T-cell (primary cell): ENCODE measurements at regions not wholly inside any gene's neighbourhood (a gene's known extent, or its start where the extent isn't known, plus 50 kb on each side); places are given as distances from the start of the nearest gene placed in this dataset.

Experiments used
- ATAC-seq, 4 experiments: fragments of 200-7000 bp in 3 of 4; fragments of 150-1000 bp in 1 of 4; cut with Tn5 transposase; replicated peaks in 1 of 4; 1 replicate in 3 of 4; 2 replicates in 1 of 4; pipeline ENCODE4 v1.10.0; 2021; ENCODE audit warnings: moderate library complexity in 3 of 4, mild to moderate bottlenecking in 2 of 4, moderate number of reproducible peaks in 1 of 4
- CTCF ChIA-PET, 2 donors: fragments of 300-600 bp; sonication (Branson Sonifier 250); formaldehyde crosslinking; loops; one replicate each; lab custom pipeline; 2022; ENCODE audit warnings: antibody characterized with exemption in 2 of 2; lab: Charles Lee
- POLR2A ChIA-PET, 2 donors: fragments of 300-600 bp; sonication (Branson Sonifier 250); formaldehyde crosslinking; loops; one replicate each; lab custom pipeline; 2022; ENCODE audit warnings: antibody characterized with exemption in 2 of 2; lab: Charles Lee
- DNase-seq, 35 experiments: peaks; one replicate each; pipeline versions ENCODE4 v3.0.0 to v3.0.0-alpha.2; 2013 to 2023
- H3K27ac ChIP-seq: one replicate; pipeline ENCODE4 v1.5.1; 2013; ENCODE audit warnings: low read length
- H3K27me3 ChIP-seq, 2 experiments: replicated peaks in 1 of 2; 1 replicate in 1 of 2; 2 replicates in 1 of 2; pipeline versions ENCODE4 v1.6.1 to v1.7.0; 2013; ENCODE audit warnings: low read length in 1 of 2, mixed read lengths in 1 of 2; ENCODE audit not compliant: control insufficient read depth in 2 of 2, insufficient read depth in 2 of 2; ENCODE audit errors: extremely low read depth in 1 of 2
- H3K36me3 ChIP-seq, 2 donors: 1 replicate in 1 of 2; 2 replicates in 1 of 2; pipeline versions ENCODE4 v1.6.1 to v1.7.0; 2013; ENCODE audit warnings: low read length in 1 of 2; ENCODE audit not compliant: control insufficient read depth in 2 of 2, insufficient read depth in 1 of 2; ENCODE audit errors: extremely low read depth in 1 of 2
- H3K4me1 ChIP-seq, 2 experiments: 1 replicate in 1 of 2; 2 replicates in 1 of 2; pipeline versions ENCODE4 v1.6.1 to v1.7.0; 2013; ENCODE audit warnings: low read length in 2 of 2, mixed read lengths in 1 of 2; ENCODE audit not compliant: insufficient read depth in 2 of 2, control insufficient read depth in 1 of 2; ENCODE audit errors: extremely low read depth in 1 of 2
- H3K4me3 ChIP-seq, 2 donors: 1 replicate in 1 of 2; 2 replicates in 1 of 2; pipeline versions ENCODE4 v1.5.1 to v1.7.0; 2013; ENCODE audit warnings: mild to moderate bottlenecking in 2 of 2, low read length in 1 of 2, moderate library complexity in 1 of 2; ENCODE audit not compliant: control insufficient read depth in 1 of 2; ENCODE audit errors: extremely low read depth in 1 of 2
- H3K9me3 ChIP-seq: 2 replicates; pipeline ENCODE4 v1.7.0; 2013
- H3K27ac Mint-ChIP-seq, 2 donors: one replicate each; pipeline ENCODE4 v1.8.0; 2020 to 2021; ENCODE audit warnings: mild to moderate bottlenecking in 2 of 2, mixed read lengths in 2 of 2
- H3K27me3 Mint-ChIP-seq, 2 donors: one replicate each; pipeline ENCODE4 v1.8.0; 2021 to 2022; ENCODE audit warnings: mixed read lengths in 2 of 2
- H3K36me3 Mint-ChIP-seq: one replicate; pipeline ENCODE4 v1.8.0; 2021; ENCODE audit warnings: mixed read lengths
- H3K4me1 Mint-ChIP-seq, 3 donors: one replicate each; pipeline ENCODE4 v1.8.0; 2020 to 2022; ENCODE audit warnings: mixed read lengths in 3 of 3, mild to moderate bottlenecking in 1 of 3
- H3K4me3 Mint-ChIP-seq, 3 donors: one replicate each; pipeline ENCODE4 v1.8.0; 2020 to 2022; ENCODE audit warnings: mild to moderate bottlenecking in 3 of 3, mixed read lengths in 3 of 3, moderate library complexity in 3 of 3
- H3K9me3 Mint-ChIP-seq, 3 donors: one replicate each; pipeline ENCODE4 v1.8.0; 2020 to 2022; ENCODE audit warnings: mixed read lengths in 3 of 3
- WGBS: methylation state at CpG from one replicate; pipeline ENCODE4 v1.1.5; 2013; ENCODE audit warnings: missing lambda C conversion rate; ENCODE audit not compliant: insufficient coverage; 5-methylcytosine and 5-hydroxymethylcytosine counted together

DNA sequence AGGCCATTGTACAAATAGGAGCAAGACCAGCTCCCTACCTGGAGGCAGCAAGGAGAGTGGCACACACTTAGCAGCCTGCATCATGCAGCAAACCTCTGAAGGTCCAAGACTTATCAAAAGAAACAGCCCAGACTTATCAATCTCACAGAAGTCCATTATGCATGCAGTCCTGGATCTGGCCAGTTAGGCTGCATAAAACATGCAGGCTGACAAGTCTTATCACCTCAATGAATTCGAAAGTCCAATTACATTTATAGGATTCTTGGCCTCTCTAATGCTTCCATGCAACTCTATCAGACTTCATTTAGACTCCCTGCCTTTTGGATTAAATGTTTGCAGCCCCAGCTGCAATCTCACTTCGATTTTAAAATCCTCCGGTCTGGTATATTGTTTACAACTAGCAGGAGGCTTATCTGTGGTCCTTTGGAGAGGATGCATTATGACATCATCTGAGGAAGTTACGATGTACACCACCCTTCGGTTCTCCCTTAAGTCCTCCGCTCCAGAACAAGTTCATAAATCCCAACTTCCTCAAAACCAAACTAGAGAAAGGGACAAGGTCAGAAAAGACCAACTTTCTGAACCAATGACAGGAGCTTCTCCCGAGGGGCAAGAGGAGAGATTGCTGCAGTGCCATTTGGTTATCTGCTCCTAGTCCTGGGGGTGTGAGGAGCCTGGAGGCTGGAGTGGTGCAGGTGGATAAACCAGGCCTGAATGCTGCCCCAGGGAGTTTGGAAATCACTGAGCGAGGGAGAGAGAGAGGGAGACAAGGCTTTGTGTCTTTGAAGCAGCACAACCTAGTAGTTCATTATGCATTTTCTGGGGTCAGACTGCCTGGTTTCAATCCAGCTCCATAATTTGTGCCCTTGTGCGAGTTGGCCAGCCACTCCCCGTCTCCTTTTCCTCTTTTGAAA is 313.9 kb downstream of the TLE1 start:
- Mint-ChIP-seq H3K27ac (no peak overlapping the region), H3K27me3 (no peaks in the 10 kb centered on the region), H3K4me3 (no peak overlapping the region), H3K9me3 (peaks cover 0 to 9% (median 3%) of the 10 kb centered on the region in 3 donors), H3K4me1 (no peaks in the 10 kb centered on the region), H3K36me3 (no peaks in the 10 kb centered on the region)
- ChIA-PET POLR2A (no interaction called here), CTCF (no interaction called here)
- Histone ChIP-seq H3K27me3 (no peaks in the 10 kb centered on the region), H3K27ac (no peak overlapping the region), H3K4me1 (no peaks in the 10 kb centered on the region), H3K9me3 (no peaks in the 10 kb centered on the region), H3K36me3 (no peaks in the 10 kb centered on the region), H3K4me3 (no peak overlapping the region)
- ATAC-seq: no peak
- 75% methylated on average over 4 of the region's 10 CpGs for WGBS
- no peak for DNase-seq

GRCh38 chr9:81374459-81375186 is 314.7 kb downstream of the TLE1 start:
- Mint-ChIP-seq H3K36me3 (no peaks in the 10 kb centered on the region), H3K9me3 (peaks cover 0 to 9% (median 3%) of the 10 kb centered on the region in 3 donors), H3K4me3 (no peak overlapping the region), H3K4me1 (no peaks in the 10 kb centered on the region), H3K27ac (no peak overlapping the region), H3K27me3 (no peaks in the 10 kb centered on the region)
- ChIA-PET CTCF (no interaction called here), POLR2A (no interaction called here)
- ATAC-seq: no peak
- Histone ChIP-seq H3K27me3 (no peaks in the 10 kb centered on the region), H3K36me3 (no peaks in the 10 kb centered on the region), H3K4me3 (no peak overlapping the region), H3K9me3 (no peaks in the 10 kb centered on the region), H3K27ac (no peak overlapping the region), H3K4me1 (no peaks in the 10 kb centered on the region)
- WGBS: 64% methylated on average over 2 of the region's 4 CpGs
- DNase-seq: no peak

- H3K36me3 Mint-ChIP-seq: no peaks in the 10 kb centered on the region
- no peak overlapping the region for H3K27ac Mint-ChIP-seq
- H3K4me1 ChIP-seq: no peaks in the 10 kb centered on the region
- no peaks in the 10 kb centered on the region for H3K27me3 Mint-ChIP-seq
- POLR2A ChIA-PET: no interaction called here
- H3K4me1 Mint-ChIP-seq: no peaks in the 10 kb centered on the region
- ATAC-seq: no peak
- DNase-seq: no peak
- CTCF ChIA-PET: no interaction called here
- H3K9me3 Mint-ChIP-seq: peaks cover 0 to 9% (median 3%) of the 10 kb centered on the region in 3 donors
- no peak overlapping the region for H3K27ac ChIP-seq
- H3K27me3 ChIP-seq: no peaks in the 10 kb centered on the region
- 62% methylated on average over 3 of the region's 4 CpGs for WGBS
- no peak overlapping the region for H3K4me3 Mint-ChIP-seq
- H3K9me3 ChIP-seq: no peaks in the 10 kb centered on the region
- no peak overlapping the region for H3K4me3 ChIP-seq
- no peaks in the 10 kb centered on the region for H3K36me3 ChIP-seq
Measured at GRCh38 chr9:81373294-81373693, 316.1 kb downstream of the TLE1 start.

DNA sequence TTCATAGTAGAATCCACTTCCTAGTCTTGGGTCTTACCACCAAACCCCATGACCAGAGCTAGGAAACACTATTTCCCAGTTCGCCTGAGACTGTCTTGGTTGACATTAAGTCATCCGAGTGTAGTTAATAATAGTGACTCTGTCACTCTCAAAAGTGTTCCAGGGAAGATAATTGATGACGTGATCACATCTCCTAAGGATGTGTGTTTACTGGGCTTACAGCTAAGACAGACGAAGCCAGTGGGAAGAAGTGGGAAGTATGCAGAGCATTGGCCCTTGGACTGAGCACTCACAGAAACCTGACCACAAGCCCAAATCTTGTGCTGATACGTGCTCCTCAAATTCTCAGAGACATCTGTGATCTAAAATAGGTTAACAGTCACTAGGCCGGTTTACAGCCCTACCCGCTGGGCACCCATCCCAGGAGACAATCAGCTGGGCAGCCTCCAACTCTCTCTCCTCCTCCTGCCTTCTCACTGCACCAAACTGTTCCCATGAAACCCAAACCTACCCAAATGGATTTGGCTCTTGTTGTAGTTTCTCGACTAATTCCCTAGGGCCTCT is 316.6 kb downstream of the TLE1 start:
- no peaks in the 10 kb centered on the region for H3K4me1 ChIP-seq
- WGBS: 74% methylated on average over 5 of the region's 8 CpGs
- CTCF ChIA-PET: no interaction called here
- Mint-ChIP-seq H3K9me3 (peaks cover 0 to 9% (median 3%) of the 10 kb centered on the region in 3 donors), H3K27me3 (no peaks in the 10 kb centered on the region), H3K36me3 (no peaks in the 10 kb centered on the region), H3K4me1 (no peaks in the 10 kb centered on the region), H3K4me3 (no peak overlapping the region), H3K27ac (no peak overlapping the region)
- H3K4me3 ChIP-seq: no peak overlapping the region
- H3K36me3 ChIP-seq: no peaks in the 10 kb centered on the region
- POLR2A ChIA-PET: no interaction called here
- H3K27me3 ChIP-seq: no peaks in the 10 kb centered on the region
- no peak for ATAC-seq
- DNase-seq: no peak
- H3K9me3 ChIP-seq: no peaks in the 10 kb centered on the region
- no peak overlapping the region for H3K27ac ChIP-seq

DNA sequence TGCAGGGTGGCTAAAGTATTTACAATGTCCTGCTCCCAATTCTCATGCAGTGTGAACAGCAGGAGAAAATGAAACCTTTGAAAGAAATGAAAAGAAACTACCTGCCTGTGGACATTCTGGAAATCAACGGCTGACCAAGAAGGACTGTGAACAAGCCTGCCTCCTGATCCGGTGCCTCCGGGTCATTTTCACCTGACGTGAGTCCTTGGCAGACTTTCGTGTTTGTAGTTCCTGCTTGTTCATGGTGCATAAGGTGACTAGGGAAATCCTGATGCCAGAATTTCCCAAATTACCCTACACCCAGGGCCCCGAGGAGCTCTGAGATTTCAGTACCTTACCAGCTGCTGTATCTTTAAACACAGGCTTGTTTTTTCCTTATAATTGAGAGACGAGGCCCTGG is 317.5 kb downstream of the TLE1 start:
- no peaks in the 10 kb centered on the region for H3K4me1 Mint-ChIP-seq
- no peaks in the 10 kb centered on the region for H3K9me3 ChIP-seq
- no peaks in the 10 kb centered on the region for H3K27me3 Mint-ChIP-seq
- WGBS: 79% methylated on average over 5 of the region's 7 CpGs
- H3K27ac Mint-ChIP-seq: no peak overlapping the region
- H3K9me3 Mint-ChIP-seq: peaks cover 3 to 17% (median 7%) of the 10 kb centered on the region in 3 donors
- H3K27ac ChIP-seq: no peak overlapping the region
- no peak overlapping the region for H3K4me3 Mint-ChIP-seq
- no peaks in the 10 kb centered on the region for H3K36me3 Mint-ChIP-seq
- H3K36me3 ChIP-seq: no peaks in the 10 kb centered on the region
- H3K27me3 ChIP-seq: no peaks in the 10 kb centered on the region
- ChIA-PET POLR2A (no interaction called here), CTCF (no interaction called here)
- no peaks in the 10 kb centered on the region for H3K4me1 ChIP-seq
- DNase-seq: no peak
- ATAC-seq: no peak
- no peak overlapping the region for H3K4me3 ChIP-seq

DNA sequence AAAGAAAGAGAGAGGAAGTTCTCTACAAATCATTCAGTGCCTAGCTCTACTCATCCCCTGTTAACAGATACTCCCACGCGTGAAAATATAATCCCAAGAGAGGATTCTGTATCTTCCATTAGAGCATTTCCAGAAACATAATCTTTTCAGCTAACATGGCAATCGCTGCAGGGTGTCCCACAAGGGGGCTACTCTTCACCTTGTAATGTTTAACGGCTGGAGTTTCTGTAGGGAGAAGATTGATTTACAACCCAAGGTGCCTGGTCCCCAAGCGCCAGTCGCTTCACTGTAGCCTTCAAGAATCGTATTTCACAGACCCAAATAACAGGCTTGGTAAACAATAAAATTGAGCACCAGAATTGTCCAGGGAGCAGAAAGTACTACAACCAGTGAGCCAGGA is 318.7 kb downstream of the TLE1 start:
- Histone ChIP-seq H3K36me3 (no peaks in the 10 kb centered on the region), H3K4me3 (no peak overlapping the region), H3K4me1 (no peaks in the 10 kb centered on the region), H3K27ac (no peak overlapping the region), H3K9me3 (no peaks in the 10 kb centered on the region), H3K27me3 (no peaks in the 10 kb centered on the region)
- CTCF ChIA-PET: no interaction called here
- no CpG with 5 or more reads among the region's 7 CpGs for WGBS
- no peak overlapping the region for H3K27ac Mint-ChIP-seq
- no peaks in the 10 kb centered on the region for H3K27me3 Mint-ChIP-seq
- POLR2A ChIA-PET: no interaction called here
- H3K36me3 Mint-ChIP-seq: no peaks in the 10 kb centered on the region
- H3K9me3 Mint-ChIP-seq: peaks cover 5 to 23% (median 7%) of the 10 kb centered on the region in 3 donors
- H3K4me3 Mint-ChIP-seq: no peak overlapping the region
- H3K4me1 Mint-ChIP-seq: no peaks in the 10 kb centered on the region
- ATAC-seq: no peak
- no peak for DNase-seq
